Umbilical cord (tissue), 1 donor: ENCODE measurements at regions not wholly inside any gene's neighbourhood (a gene's known extent, or its start where the extent isn't known, plus 50 kb on each side); places are given as distances from the start of the nearest gene placed in this dataset.
A peak's percentile ranks its signal among the peaks of the same experiment; 100 is the strongest.
"Not testable (repeated sequence)": the region's sequence is repeated elsewhere in the genome, so short reads cannot be mapped to it uniquely, and the experiment has no call there.

Experiments used
- DNase-seq: peaks from one replicate; pipeline ENCODE4 v3.0.0-alpha.2; 2015; ENCODE audit warnings: low spot score

DNA sequence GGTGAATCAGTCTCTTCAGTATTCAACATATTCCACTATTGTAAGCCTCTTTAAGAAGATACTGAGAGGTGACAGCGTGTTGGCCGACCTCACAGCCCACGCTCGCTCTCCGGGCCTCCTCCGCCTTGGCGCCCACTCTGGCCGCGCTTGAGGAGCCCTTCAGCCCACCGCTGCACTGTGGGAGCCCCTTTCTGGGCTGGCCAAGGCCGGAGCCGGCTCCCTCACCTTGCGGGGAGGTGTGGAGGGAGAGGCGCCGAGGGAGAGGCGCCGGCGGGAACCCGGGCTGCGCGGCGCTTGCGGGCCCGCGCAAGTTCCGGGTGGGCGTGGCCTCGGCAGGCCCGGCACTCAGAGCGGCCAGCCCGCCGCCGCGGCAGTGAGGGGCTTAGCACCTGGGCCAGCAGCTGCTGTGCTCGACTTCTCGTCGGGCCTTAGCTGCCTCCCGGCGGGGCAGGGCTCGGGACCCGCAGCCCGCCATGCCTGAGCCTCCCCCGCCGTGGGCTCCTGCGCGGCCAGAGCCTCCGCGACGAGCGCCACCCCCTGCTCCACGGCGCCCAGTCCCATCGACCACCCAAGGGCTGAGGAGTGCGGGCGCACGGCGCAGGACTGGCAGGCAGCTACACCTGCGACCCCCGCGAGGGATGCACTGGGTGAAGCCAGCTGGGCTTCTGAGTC lies 306.4 kb downstream of the SEMA3D start:
- DNase-seq, result not testable (repeated sequence)

DNA sequence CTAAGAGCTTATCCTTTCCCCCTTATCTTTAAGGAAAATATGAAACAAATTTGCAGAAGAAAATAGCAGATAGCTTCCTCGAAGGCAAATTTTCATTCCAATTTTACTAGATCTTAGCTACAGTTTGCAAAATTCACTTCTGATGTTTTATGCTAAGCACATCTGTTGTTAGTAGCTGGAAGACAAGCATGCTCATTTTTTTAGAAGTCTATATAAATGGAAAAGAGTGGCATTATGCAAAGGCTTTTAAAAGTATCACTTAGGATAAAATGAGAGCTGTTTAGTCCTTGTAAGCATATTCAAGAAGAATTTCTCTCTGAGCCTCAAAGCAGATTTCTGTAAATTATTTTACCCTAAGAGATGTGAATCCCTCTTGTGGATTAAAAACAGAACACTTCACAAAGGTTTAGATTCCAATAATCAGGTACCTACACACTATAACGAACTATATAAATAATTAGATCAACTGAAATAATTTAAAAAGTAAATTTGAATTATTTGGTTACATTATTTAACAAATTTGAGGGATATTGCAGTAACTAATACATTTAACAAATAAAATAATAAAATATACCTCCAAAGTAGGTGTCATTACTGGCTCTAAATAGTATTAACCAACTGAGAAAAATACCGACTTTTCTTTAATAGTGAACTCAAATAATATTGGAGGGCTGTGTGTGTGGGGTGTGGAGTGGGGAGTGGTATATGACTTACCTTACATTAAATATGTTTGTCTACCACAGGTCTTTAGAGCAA lies 307.1 kb downstream of the SEMA3D start:
- peak; percentile 4 for DNase-seq

DNA sequence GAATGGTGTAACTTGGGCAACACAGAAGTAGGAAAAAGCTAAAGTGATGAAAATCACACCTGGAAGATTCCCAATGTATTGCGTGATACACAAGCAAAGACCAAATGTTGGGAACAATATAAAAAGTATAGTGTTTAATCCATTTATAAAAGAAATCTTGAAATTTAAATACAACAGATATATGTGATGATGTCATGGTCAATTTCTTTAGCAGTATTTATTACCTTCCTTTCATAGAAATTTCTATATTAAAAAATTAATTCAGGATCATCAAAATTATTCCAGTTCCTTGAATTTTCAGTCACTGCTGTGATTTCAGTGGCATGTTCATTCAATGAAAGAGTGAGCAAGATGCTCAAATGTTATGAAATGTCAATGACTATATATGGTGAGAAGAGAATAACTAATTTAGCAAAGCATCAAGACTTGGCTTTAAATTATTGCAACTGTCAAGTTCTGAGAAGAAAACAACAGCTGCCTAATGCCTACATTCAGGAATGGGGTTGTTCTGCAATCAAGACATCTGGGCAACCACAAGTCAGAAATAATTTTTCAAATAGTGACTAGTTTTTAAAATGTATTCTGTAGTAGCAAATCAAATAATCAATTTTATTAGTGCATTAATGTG lies 308.8 kb downstream of the SEMA3D start:
- no peak for DNase-seq

- no peak for DNase-seq
These were observed 310.6 kb downstream of the SEMA3D start for GRCh38 chr7:84876061-84876821.

GRCh38 chr7:84865560-84865959 lies 321.3 kb downstream of the SEMA3D start:
- no peak for DNase-seq

- no peak for DNase-seq
These were observed 329.5 kb downstream of the SEMA3D start for GRCh38 chr7:84857336-84857735.

DNA sequence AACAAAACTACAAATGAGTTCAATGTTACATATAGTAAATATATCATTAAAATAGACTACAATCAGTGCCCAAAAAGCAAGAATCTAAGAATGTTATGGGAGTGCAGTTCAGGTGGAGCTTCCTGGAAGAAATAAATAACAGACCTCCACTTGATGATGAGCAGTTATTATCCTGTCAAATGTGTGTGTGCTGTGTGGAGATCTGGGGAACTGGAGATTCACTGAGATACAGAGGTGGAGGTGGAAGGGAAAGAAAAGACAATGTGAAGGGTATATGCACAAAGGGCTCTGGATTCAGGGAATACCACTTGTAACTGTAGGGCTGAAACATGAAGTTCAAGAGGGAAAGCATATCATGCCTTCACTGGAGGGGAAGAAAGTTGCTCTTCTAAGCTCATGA lies 331.1 kb downstream of the SEMA3D start:
- DNase-seq, result no peak

GRCh38 chr7:84848974-84849372 lies 337.9 kb downstream of the SEMA3D start:
- DNase-seq, result not testable (repeated sequence)

DNA sequence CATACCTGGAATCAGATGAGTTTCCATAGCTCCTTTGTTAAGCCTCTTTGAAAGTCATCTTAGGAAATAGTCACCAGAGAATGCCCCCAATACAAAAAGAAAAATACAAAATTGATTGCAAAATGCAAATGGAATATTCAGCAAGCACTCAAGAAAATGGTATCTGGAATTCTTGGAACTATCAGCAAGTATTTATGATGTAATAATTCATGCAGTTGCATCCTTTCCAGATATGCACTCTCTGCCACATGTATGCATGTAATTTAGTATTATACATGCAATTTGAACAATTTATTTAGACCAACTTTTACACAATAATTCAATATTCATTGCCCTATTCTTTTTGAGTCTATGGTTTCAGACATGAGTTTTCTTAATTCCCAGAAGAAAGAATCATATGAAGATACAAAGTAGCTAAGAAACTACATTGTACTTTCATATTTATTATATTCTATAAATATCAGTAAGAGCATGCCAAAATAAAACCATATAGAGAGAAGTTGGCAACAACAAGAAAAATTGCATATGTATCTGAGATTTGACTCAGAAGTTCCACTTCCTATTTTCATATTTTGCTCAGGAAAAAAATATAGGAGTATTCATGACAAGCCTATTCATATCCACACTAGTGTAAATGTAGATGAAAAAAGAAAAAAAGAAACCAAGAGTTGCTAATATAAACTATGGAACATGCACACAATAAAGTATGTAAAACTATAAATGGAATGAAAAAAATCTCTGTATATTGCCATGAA lies 338.5 kb downstream of the SEMA3D start:
- DNase-seq, result peak; percentile 1

- DNase-seq, result no peak
These were observed 339.1 kb downstream of the SEMA3D start for GRCh38 chr7:84847790-84848189.

DNA sequence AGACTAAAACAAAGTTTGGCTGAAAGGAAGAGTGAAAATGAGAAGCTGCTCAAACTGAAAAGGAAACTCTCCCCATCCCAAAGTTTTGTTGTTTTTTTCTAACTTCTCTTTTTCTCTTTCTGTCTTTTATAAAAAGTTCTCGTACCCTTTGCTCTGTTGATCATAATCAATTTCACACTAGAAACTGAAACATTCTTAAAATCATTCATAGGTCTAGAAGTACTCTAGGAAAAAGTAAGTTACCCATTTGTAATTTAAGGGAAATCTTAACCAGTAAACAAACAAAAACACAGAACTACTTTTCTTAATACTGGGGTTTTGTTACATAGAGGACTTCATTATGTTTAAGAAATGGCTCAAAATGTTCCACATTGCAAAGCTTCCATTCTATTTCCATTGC lies 339.8 kb downstream of the SEMA3D start:
- DNase-seq, result no peak

GRCh38 chr7:84845971-84846370 lies 340.9 kb downstream of the SEMA3D start:
- DNase-seq, result no peak

DNA sequence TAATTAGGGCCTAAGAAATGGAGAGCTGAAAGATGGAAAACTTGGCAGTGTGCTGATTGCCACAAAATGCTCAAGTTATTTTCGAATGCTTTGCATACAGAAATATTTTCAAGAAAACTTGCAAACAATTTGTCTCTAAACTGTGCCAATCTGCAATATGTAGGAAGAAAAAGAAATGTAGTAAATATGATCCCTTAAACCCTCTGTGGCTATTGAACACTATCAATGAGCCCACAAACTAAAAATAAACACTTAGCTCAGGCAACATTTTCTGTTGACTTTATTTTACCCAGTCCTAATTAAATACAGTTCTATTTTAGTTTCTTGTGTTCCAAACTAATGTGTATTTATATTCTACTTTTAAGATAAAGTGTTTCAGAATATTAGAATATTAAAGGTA lies 342.1 kb downstream of the SEMA3D start:
- no peak for DNase-seq

DNA sequence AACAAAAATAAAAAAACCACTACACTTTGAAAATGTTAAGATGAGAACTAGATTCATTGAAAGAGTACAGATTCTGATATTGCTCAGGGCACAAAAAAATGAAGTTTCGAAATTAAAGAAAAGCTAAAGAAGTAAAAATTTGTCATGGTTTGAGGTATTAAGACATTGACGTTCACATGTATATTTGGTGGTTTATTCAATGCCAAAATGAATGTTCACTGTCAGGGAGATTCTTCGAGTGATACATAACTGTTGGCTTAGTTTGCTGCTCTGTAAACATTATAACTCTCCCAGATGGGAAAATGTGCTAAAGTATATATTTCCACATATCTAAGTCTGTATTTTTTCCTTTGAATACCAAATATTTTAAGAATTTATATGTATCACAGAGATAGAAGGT lies 345.0 kb downstream of the SEMA3D start:
- peak; percentile 8 for DNase-seq

DNA sequence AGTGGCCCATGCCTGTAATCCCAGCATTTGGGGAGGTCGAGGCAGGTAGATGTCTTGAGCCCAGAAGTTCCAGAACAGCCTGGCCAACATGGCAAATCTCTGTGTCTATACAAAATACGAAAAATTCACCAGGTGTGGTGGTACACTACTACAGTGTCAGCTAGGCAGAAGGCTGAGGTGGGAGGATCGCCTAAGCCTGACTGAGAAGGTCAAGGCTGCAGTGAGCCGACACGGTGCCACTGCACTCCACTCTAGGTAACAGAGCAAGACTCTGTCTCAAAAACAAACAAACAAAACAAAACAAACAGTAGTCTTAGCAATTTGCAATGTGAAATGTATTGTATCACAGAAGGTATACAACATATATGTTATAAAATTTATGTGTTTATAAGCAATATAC lies 348.0 kb downstream of the SEMA3D start:
- DNase-seq, result no peak

- DNase-seq, result no peak
These were observed 349.5 kb downstream of the SEMA3D start for GRCh38 chr7:84837405-84837804.

- DNase-seq, result no peak
These were observed 357.1 kb downstream of the SEMA3D start for GRCh38 chr7:84829719-84830118.

DNA sequence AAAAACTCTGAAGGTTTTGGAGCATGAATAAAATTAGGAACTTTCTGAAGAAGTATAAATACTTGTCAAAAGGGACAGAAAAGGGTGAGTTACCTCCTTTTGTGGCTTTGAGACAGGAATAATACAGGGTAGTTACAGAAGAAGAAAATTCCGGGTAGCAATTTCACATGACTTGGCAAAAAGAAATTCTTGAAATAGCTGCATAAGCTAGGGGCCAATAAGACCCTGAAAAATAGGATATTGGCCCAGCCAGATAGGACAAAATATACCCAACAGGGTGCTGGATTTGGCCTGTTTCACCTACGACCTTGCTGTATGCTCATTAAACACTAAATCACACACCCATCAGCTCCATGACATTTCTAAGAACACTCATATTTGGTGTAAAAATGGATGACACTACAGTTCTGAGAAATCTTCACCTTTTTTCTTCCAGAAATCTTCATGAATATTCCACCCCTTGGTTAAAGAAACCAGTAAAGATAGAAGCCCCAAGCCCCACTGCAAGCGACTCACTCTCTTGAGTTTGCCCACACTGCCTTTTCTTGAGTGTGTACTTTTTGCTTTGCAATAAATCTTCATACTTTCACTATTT lies 362.7 kb downstream of the SEMA3D start:
- no peak for DNase-seq

DNA sequence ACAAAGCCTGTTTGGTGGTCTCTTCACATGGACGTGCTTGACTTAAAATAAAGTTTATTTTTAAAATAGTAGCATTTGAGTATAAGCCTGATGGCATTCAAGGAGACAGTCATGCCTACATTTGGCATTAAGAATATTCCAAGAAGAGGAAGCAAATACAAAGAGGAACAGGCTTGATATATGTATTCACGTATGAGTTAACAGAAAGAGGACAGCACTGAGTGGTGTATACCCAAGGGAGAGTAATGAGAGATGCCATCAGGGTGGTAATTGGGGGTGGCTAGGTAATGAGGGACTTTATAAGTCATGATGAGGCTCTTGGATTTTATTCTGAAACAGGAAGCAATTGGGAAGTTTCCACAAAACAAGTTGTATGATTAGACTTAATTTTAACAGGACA lies 363.3 kb downstream of the SEMA3D start:
- no peak for DNase-seq

DNA sequence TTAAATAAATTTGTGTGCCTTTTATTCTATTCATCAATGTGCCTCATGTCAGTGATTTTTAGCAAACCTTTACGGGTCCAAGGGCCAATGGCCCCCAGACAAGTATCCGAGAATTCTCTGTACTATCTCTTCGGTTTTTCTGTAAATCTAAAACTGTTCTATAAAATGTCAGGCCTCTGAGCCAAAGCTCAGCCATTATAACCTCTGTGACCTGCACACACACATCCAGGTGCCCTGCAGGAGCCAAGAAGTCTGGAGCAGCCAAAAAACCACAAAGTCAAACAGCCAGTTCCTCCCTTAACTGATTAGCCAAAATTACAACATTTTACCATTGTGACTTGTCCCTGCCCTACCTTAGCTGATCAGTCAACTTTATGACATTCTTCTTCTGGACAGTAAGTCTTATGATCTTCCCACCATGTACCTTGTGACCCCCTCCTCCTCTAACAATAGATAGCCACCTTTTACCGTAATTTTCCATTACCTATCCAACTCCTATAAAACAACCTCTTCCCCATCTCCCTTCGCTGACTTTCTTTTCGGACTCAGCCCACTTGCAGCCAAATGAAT lies 363.8 kb downstream of the SEMA3D start:
- no peak for DNase-seq
